WTC11 (cell line): ENCODE measurements at regions not wholly inside any gene's neighbourhood (a gene's known extent, or its start where the extent isn't known, plus 50 kb on each side); places are given as distances from the start of the nearest gene placed in this dataset.

ENCODE experiments used
- ATAC-seq: fragments of 200-7000 bp; cut with Tn5 transposase; 2 replicates; pipeline ENCODE4 v1.10.0; 2021; ENCODE audit warnings: mild to moderate bottlenecking, moderate library complexity
- CTCF ChIA-PET: fragments of 300-600 bp; sonication (Branson Sonifier 250); formaldehyde crosslinking; loops from one replicate; lab custom pipeline; 2021; ENCODE audit warnings: antibody characterized with exemption; lab: Charles Lee
- POLR2A ChIA-PET: fragments of 350-600 bp; sonication (Branson Sonifier 250); formaldehyde crosslinking; loops from one replicate; lab custom pipeline; 2021; ENCODE audit warnings: antibody characterized with exemption; lab: Charles Lee
- DNase-seq: peaks from one replicate; pipeline ENCODE4 v3.0.0; 2021; ENCODE audit warnings: low spot score
- H3K27ac Mint-ChIP-seq: 2 replicates; pipeline ENCODE4 v1.8.0; 2021; ENCODE audit warnings: mixed read lengths
- H3K27me3 Mint-ChIP-seq: 2 replicates; pipeline ENCODE4 v1.8.0; 2021; ENCODE audit warnings: low read depth, mild to moderate bottlenecking, moderate library complexity, mixed read lengths
- H3K36me3 Mint-ChIP-seq: 2 replicates; pipeline ENCODE4 v1.8.0; 2021; ENCODE audit warnings: mixed read lengths
- H3K4me1 Mint-ChIP-seq: 2 replicates; pipeline ENCODE4 v1.8.0; 2022; ENCODE audit warnings: mixed read lengths
- H3K4me3 Mint-ChIP-seq: 2 replicates; pipeline ENCODE4 v1.8.0; 2021; ENCODE audit warnings: mild to moderate bottlenecking, moderate library complexity, mixed read lengths
- H3K9me3 Mint-ChIP-seq: 2 replicates; pipeline ENCODE4 v1.8.0; 2021; ENCODE audit warnings: mixed read lengths
- ARID4B ChIP-seq: sonication (generic); formaldehyde crosslinking; IDR thresholded peaks from 2 replicates; pipeline ENCODE4 v1.8.0; 2023; ENCODE audit warnings: missing genetic modification reagents, mild to moderate bottlenecking, borderline replicate concordance
- ATF2 ChIP-seq: sonication (generic); formaldehyde crosslinking; IDR thresholded peaks from 2 replicates; pipeline ENCODE4 v1.8.1; 2022; ENCODE audit warnings: low read depth, missing genetic modification reagents, borderline replicate concordance
- ATF3 ChIP-seq: sonication (generic); formaldehyde crosslinking; conservative IDR thresholded peaks from 2 replicates; pipeline ENCODE4 v1.8.1; 2022; ENCODE audit warnings: mild to moderate bottlenecking, missing genetic modification reagents
- ATF6 ChIP-seq: sonication (generic); formaldehyde crosslinking; IDR thresholded peaks from 2 replicates; pipeline ENCODE4 v1.8.1; 2023; ENCODE audit warnings: mild to moderate bottlenecking, missing genetic modification reagents
- ELF4 ChIP-seq: sonication (generic); formaldehyde crosslinking; IDR thresholded peaks from 2 replicates; pipeline ENCODE4 v1.8.1; 2022; ENCODE audit warnings: low read depth, mild to moderate bottlenecking, moderate library complexity, missing genetic modification reagents
- GRHL2 ChIP-seq: fragments of 250-450 bp; sonication (Bioruptor Pico); IDR thresholded peaks from 2 replicates; pipeline ENCODE4 v1.8.0; 2022; ENCODE audit warnings: mild to moderate bottlenecking, moderate library complexity; ENCODE audit not compliant: insufficient replicate concordance, severe bottlenecking
- GTF2I ChIP-seq: fragments of 250-450 bp; sonication (Bioruptor Pico); conservative IDR thresholded peaks from 2 replicates; pipeline ENCODE4 v1.4.0; 2021; ENCODE audit warnings: mild to moderate bottlenecking
- HMGA2 ChIP-seq: fragments of 250-450 bp; sonication (Bioruptor Pico); IDR thresholded peaks from 2 replicates; pipeline ENCODE4 v1.4.0; 2021; ENCODE audit warnings: mild to moderate bottlenecking, moderate library complexity
- JAZF1 ChIP-seq: fragments of 250-450 bp; sonication (Bioruptor Pico); IDR thresholded peaks from 2 replicates; pipeline ENCODE4 v1.9.0; 2021; ENCODE audit warnings: moderate library complexity, mild to moderate bottlenecking, inconsistent platforms
- NR2C2 ChIP-seq: sonication (generic); formaldehyde crosslinking; IDR thresholded peaks from 2 replicates; pipeline ENCODE4 v1.8.0; 2022; ENCODE audit warnings: mild to moderate bottlenecking, missing genetic modification reagents
- PRDM15 ChIP-seq: sonication (generic); formaldehyde crosslinking; IDR thresholded peaks from 2 replicates; pipeline ENCODE4 v1.8.0; 2022; ENCODE audit warnings: missing genetic modification reagents
- RORB ChIP-seq: fragments of 250-450 bp; sonication (Bioruptor Pico); IDR thresholded peaks from 2 replicates; pipeline ENCODE4 v1.9.0; 2021; ENCODE audit warnings: mild to moderate bottlenecking
- SP1 ChIP-seq: sonication (generic); formaldehyde crosslinking; conservative IDR thresholded peaks from 2 replicates; pipeline ENCODE4 v1.8.1; 2022; ENCODE audit warnings: missing genetic modification reagents
- TP53 ChIP-seq: sonication (generic); formaldehyde crosslinking; IDR thresholded peaks from 2 replicates; pipeline ENCODE4 v1.8.1; 2023; ENCODE audit warnings: mild to moderate bottlenecking, missing genetic modification reagents
- ZMAT4 ChIP-seq: fragments of 250-450 bp; sonication (Bioruptor Pico); IDR thresholded peaks from 2 replicates; pipeline ENCODE4 v1.9.0; 2021; ENCODE audit warnings: mild to moderate bottlenecking
- ZNF138 ChIP-seq: sonication (generic); formaldehyde crosslinking; conservative IDR thresholded peaks from 2 replicates; pipeline ENCODE4 v1.8.1; 2022; ENCODE audit warnings: mild to moderate bottlenecking, moderate library complexity, missing genetic modification reagents
- ZNF416 ChIP-seq: fragments of 250-450 bp; sonication (Bioruptor Pico); IDR thresholded peaks from 2 replicates; pipeline ENCODE4 v1.9.0; 2021; ENCODE audit warnings: mild to moderate bottlenecking, inconsistent platforms

- H3K36me3 Mint-ChIP-seq: no peaks in the 10 kb centered on the region
- TF ChIP-seq RORB (CRISPR knock-in tag): no peak
- no peak for TF ChIP-seq ZNF138
- TF ChIP-seq ATF3: no peak
- no peak for TF ChIP-seq GRHL2 (CRISPR knock-in tag)
- TF ChIP-seq ATF6 (CRISPR knock-in tag): no peak
- no peak for TF ChIP-seq ZNF416 (CRISPR knock-in tag)
- no peak for TF ChIP-seq ZMAT4 (CRISPR knock-in tag)
- TF ChIP-seq SP1 (CRISPR knock-in tag): no peak
- no peak for TF ChIP-seq GTF2I (CRISPR knock-in tag)
- TF ChIP-seq PRDM15: no peak
- TF ChIP-seq TP53 (CRISPR knock-in tag): no peak
- no peak for TF ChIP-seq HMGA2 (CRISPR knock-in tag)
- TF ChIP-seq ELF4 (CRISPR knock-in tag): no peak
- TF ChIP-seq JAZF1 (CRISPR knock-in tag): no peak
- no peak for TF ChIP-seq NR2C2 (CRISPR knock-in tag)
- no peak for TF ChIP-seq ARID4B (CRISPR knock-in tag)
- no peak for TF ChIP-seq ATF2
- no peak overlapping the region for H3K27ac Mint-ChIP-seq
- no peaks in the 10 kb centered on the region for H3K9me3 Mint-ChIP-seq
- ChIA-PET POLR2A (no interaction called here), CTCF (interaction anchor here (0.8 to 2.0 kb wide), 3 partner anchors 117 to 258 kb away, joined by 3 to 13 read pairs (median 9); partner anchors contain the start of gene DAB2)
- H3K4me3 Mint-ChIP-seq: no peak overlapping the region
- no peak for DNase-seq
- no peak for ATAC-seq
- no peaks in the 10 kb centered on the region for H3K27me3 Mint-ChIP-seq
- H3K4me1 Mint-ChIP-seq: peaks cover 7% of the 10 kb centered on the region
Observed at GRCh38 chr5:39541920-39542319, 117.1 kb upstream of the DAB2 start.
